ENCODE measurements at regions not wholly inside any gene's neighbourhood (a gene's known extent, or its start where the extent isn't known, plus 50 kb on each side); places are given as distances from the start of the nearest gene placed in this dataset.

DNA sequence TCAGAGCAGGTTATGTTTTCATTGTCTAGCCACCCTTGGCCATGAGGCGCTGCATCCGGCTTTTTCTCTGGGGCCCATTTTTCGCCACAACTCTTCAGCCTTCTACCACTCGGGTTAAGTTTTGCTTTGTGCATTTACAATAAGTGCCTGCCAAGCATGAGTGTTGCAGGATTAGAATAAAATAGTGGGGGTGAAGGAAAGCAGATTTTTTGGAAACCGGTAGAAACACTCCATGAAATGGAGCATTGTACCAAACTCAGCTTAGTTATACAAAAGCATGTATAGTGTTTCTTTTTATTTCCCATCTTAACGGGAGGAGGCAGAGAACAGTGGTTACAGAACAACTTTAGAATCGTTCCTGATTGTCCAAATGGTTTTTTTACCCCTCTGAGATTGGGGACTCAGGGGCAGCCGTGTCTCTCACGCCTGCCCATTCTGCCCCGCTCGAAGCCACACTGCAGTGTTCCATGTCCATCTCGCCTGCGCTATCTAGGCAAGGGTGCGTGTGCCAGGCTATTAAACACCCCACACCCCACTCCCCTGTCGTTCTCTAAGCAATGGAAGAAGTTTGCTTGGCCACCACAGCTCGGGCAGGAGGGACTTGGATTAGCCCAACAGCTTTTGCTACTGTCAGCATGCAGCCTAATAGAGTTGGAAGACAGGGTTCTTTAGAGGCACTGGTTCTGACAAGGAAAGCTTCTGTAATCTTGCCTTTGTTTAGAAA is 268.8 kb upstream of the WWC1 start:
- FAIRE-seq: no peak
- H3K27ac ChIP-seq (ENCODE audit: control insufficient read depth, insufficient read depth, low read length): no peak overlapping the region
- no peaks in the 10 kb centered on the region for H3K9me1 ChIP-seq (ENCODE audit: control insufficient read depth, extremely low read depth, insufficient read depth, low read length)
- no peaks in the 10 kb centered on the region for H3K9me3 ChIP-seq (ENCODE audit: control insufficient read depth, low read depth, low read length)
- no peak for DNase-seq (ENCODE audit: low read depth, low spot score)
- TF ChIP-seq, protein P1, sequence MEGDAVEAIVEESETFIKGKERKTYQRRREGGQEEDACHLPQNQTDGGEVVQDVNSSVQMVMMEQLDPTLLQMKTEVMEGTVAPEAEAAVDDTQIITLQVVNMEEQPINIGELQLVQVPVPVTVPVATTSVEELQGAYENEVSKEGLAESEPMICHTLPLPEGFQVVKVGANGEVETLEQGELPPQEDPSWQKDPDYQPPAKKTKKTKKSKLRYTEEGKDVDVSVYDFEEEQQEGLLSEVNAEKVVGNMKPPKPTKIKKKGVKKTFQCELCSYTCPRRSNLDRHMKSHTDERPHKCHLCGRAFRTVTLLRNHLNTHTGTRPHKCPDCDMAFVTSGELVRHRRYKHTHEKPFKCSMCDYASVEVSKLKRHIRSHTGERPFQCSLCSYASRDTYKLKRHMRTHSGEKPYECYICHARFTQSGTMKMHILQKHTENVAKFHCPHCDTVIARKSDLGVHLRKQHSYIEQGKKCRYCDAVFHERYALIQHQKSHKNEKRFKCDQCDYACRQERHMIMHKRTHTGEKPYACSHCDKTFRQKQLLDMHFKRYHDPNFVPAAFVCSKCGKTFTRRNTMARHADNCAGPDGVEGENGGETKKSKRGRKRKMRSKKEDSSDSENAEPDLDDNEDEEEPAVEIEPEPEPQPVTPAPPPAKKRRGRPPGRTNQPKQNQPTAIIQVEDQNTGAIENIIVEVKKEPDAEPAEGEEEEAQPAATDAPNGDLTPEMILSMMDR (optimal IDR thresholded peaks at IDR 0.05 in 1 of 3, IDR thresholded peaks at IDR 0.05 in 1 of 3, conservative IDR thresholded peaks at IDR 0.05 in 1 of 3; ENCODE audit: extremely low read depth in 1 of 3, insufficient read depth in 2 of 3, low read length in 3 of 3): no peak
- no peak for TF ChIP-seq EZH2 (IDR thresholded peaks at IDR 0.05; ENCODE audit: low read length)
- H3K79me2 ChIP-seq (ENCODE audit: control insufficient read depth, insufficient read depth, low read length): peaks cover 35% of the 10 kb centered on the region
- peaks cover 2 to 5% of the 10 kb centered on the region in 2 experiments for H3K36me3 ChIP-seq (ENCODE audit: control insufficient read depth in 2 of 2, extremely low read depth in 1 of 2, insufficient read depth in 2 of 2, low read length in 2 of 2)
- no peak overlapping the region for H3K4me2 ChIP-seq (ENCODE audit: control insufficient read depth, extremely low read depth, insufficient read depth, low read depth, low read length)
- peaks cover 8% of the 10 kb centered on the region for H3K4me1 ChIP-seq (ENCODE audit: control insufficient read depth, extremely low read depth, insufficient read depth, low read length)
- no peak overlapping the region for H3K9ac ChIP-seq (ENCODE audit: control insufficient read depth, extremely low read depth, insufficient read depth, low read length)
- H3K4me3 ChIP-seq (ENCODE audit: control insufficient read depth in 2 of 3, extremely low read depth in 1 of 3, insufficient read depth in 2 of 3, low read depth in 1 of 3, low read length in 3 of 3): no peak overlapping the region
- H4K20me1 ChIP-seq (ENCODE audit: control insufficient read depth, extremely low read depth, insufficient read depth, low read length): peaks cover 2% of the 10 kb centered on the region
- H2AFZ ChIP-seq (ENCODE audit: control insufficient read depth, low read length): no peak overlapping the region
- H3K27me3 ChIP-seq (ENCODE audit: control insufficient read depth, extremely low read depth, insufficient read depth, low read length): no peaks in the 10 kb centered on the region
- dilution Hi-C loops (cut with MboI; ENCODE audit: extremely low pct_ligation_motif_present, low sequenced_read_pairs): no loop called here

DNA sequence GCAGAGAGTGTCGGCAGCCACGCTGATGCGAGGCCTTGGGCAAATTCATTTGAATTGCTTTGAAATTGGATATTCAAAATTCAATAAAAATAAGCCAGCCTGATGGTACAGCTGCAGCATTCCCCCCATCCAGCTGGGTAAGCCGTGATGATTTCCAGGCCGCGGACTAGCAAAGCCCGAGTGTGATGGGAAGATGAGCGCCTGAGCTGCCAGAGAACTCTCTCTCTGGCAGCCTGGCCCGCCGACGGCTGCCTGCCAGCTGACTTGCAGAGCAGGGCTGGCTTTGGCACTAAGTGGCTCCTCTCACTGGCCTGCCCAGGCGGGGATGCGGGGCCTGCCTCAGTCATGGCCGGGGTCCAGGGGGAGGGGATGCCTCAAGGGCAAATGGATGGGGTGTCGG is 268.3 kb upstream of the WWC1 start:
- H3K4me1 ChIP-seq (ENCODE audit: control insufficient read depth, extremely low read depth, insufficient read depth, low read length): peaks cover 8% of the 10 kb centered on the region
- H3K9me1 ChIP-seq (ENCODE audit: control insufficient read depth, extremely low read depth, insufficient read depth, low read length): peaks cover 2% of the 10 kb centered on the region
- H4K20me1 ChIP-seq (ENCODE audit: control insufficient read depth, extremely low read depth, insufficient read depth, low read length): peaks cover 2% of the 10 kb centered on the region
- TF ChIP-seq, protein P1 (optimal IDR thresholded peaks at IDR 0.05 in 1 of 3, IDR thresholded peaks at IDR 0.05 in 1 of 3, conservative IDR thresholded peaks at IDR 0.05 in 1 of 3; ENCODE audit: extremely low read depth in 1 of 3, insufficient read depth in 2 of 3, low read length in 3 of 3): no peak
- no peak for TF ChIP-seq EZH2 (IDR thresholded peaks at IDR 0.05; ENCODE audit: low read length)
- H3K4me3 ChIP-seq (ENCODE audit: control insufficient read depth in 2 of 3, extremely low read depth in 1 of 3, insufficient read depth in 2 of 3, low read depth in 1 of 3, low read length in 3 of 3): no peak overlapping the region
- H3K9me3 ChIP-seq (ENCODE audit: control insufficient read depth, low read depth, low read length): no peaks in the 10 kb centered on the region
- DNase-seq (ENCODE audit: low read depth, low spot score) (no peak), FAIRE-seq (no peak)
- no peak overlapping the region for H2AFZ ChIP-seq (ENCODE audit: control insufficient read depth, low read length)
- H3K27ac ChIP-seq (ENCODE audit: control insufficient read depth, insufficient read depth, low read length): no peak overlapping the region
- H3K9ac ChIP-seq (ENCODE audit: control insufficient read depth, extremely low read depth, insufficient read depth, low read length): no peak overlapping the region
- no peaks in the 10 kb centered on the region for H3K27me3 ChIP-seq (ENCODE audit: control insufficient read depth, extremely low read depth, insufficient read depth, low read length)
- dilution Hi-C loops (cut with MboI; ENCODE audit: extremely low pct_ligation_motif_present, low sequenced_read_pairs): no loop called here
- no peak overlapping the region for H3K4me2 ChIP-seq (ENCODE audit: control insufficient read depth, extremely low read depth, insufficient read depth, low read depth, low read length)
- peaks cover 37% of the 10 kb centered on the region for H3K79me2 ChIP-seq (ENCODE audit: control insufficient read depth, insufficient read depth, low read length)
- peaks cover 2 to 7% of the 10 kb centered on the region in 2 experiments for H3K36me3 ChIP-seq (ENCODE audit: control insufficient read depth in 2 of 2, extremely low read depth in 1 of 2, insufficient read depth in 2 of 2, low read length in 2 of 2)

Measured in keratinocyte (primary cell).